Mucosa of stomach (tissue), 1 donor: ENCODE measurements at regions not wholly inside any gene's neighbourhood (a gene's known extent, or its start where the extent isn't known, plus 50 kb on each side); places are given as distances from the start of the nearest gene placed in this dataset.
"Not testable (repeated sequence)": the region's sequence is repeated elsewhere in the genome, so short reads cannot be mapped to it uniquely, and the experiment has no call there.

Experiments
- H3K27me3 ChIP-seq: one replicate; pipeline ENCODE4 v1.7.0; 2013; ENCODE audit warnings: mild to moderate bottlenecking, low read length; ENCODE audit not compliant: control insufficient read depth, insufficient read depth
- H3K36me3 ChIP-seq: one replicate; pipeline ENCODE4 v1.7.0; 2013; ENCODE audit warnings: low read length; ENCODE audit not compliant: control insufficient read depth, insufficient read depth
- H3K4me1 ChIP-seq: one replicate; pipeline ENCODE4 v1.7.0; 2013; ENCODE audit warnings: mild to moderate bottlenecking, low read length; ENCODE audit not compliant: control insufficient read depth, insufficient read depth
- H3K4me3 ChIP-seq: one replicate; pipeline ENCODE4 v1.7.0; 2013; ENCODE audit warnings: low read length
- H3K9ac ChIP-seq: one replicate; pipeline ENCODE4 v1.7.0; 2013; ENCODE audit warnings: mild to moderate bottlenecking, low read length, moderate library complexity
- H3K9me3 ChIP-seq: one replicate; pipeline ENCODE4 v1.7.0; 2013; ENCODE audit warnings: mild to moderate bottlenecking, low read length, moderate library complexity; ENCODE audit not compliant: control insufficient read depth
- donor health status: Pancreatic carcinoma.

GRCh38 chr6:16909658-16910360 lies 148.5 kb upstream of the ATXN1 start:
- no peak overlapping the region for H3K4me3 ChIP-seq
- no peaks in the 10 kb centered on the region for H3K4me1 ChIP-seq
- H3K27me3 ChIP-seq, result no peaks in the 10 kb centered on the region
- no peaks in the 10 kb centered on the region for H3K36me3 ChIP-seq
- H3K9ac ChIP-seq, result no peak overlapping the region
- H3K9me3 ChIP-seq, result no peaks in the 10 kb centered on the region

GRCh38 chr6:16907991-16908390 lies 146.7 kb upstream of the ATXN1 start:
- H3K9ac ChIP-seq, result no peak overlapping the region
- no peak overlapping the region for H3K4me3 ChIP-seq

GRCh38 chr6:16904957-16905356 lies 143.7 kb upstream of the ATXN1 start:
- H3K9ac ChIP-seq, result no peak overlapping the region
- H3K27me3 ChIP-seq, result no peaks in the 10 kb centered on the region
- H3K4me3 ChIP-seq, result no peak overlapping the region
- H3K4me1 ChIP-seq, result peaks cover 4% of the 10 kb centered on the region
- no peaks in the 10 kb centered on the region for H3K36me3 ChIP-seq
- H3K9me3 ChIP-seq, result no peaks in the 10 kb centered on the region

More at GRCh38 chr6:16907991-16908390, 146.7 kb upstream of the ATXN1 start:
- Histone ChIP-seq H3K36me3 (no peaks in the 10 kb centered on the region), H3K9me3 (no peaks in the 10 kb centered on the region), H3K4me1 (no peaks in the 10 kb centered on the region), H3K27me3 (no peaks in the 10 kb centered on the region)

GRCh38 chr6:16903470-16903869 lies 142.2 kb upstream of the ATXN1 start:
- Histone ChIP-seq H3K36me3 (no peaks in the 10 kb centered on the region), H3K27me3 (no peaks in the 10 kb centered on the region), H3K9ac (no peak overlapping the region), H3K9me3 (no peaks in the 10 kb centered on the region), H3K4me1 (peaks cover 4% of the 10 kb centered on the region), H3K4me3 (no peak overlapping the region)

GRCh38 chr6:16902502-16902901 lies 141.2 kb upstream of the ATXN1 start:
- Histone ChIP-seq H3K9me3 (no peaks in the 10 kb centered on the region), H3K9ac (no peak overlapping the region), H3K4me3 (no peak overlapping the region), H3K27me3 (no peaks in the 10 kb centered on the region), H3K36me3 (no peaks in the 10 kb centered on the region), H3K4me1 (peaks cover 4% of the 10 kb centered on the region)

GRCh38 chr6:16901782-16902181 lies 140.5 kb upstream of the ATXN1 start:
- Histone ChIP-seq H3K9ac (no peak overlapping the region), H3K27me3 (peaks cover 2% of the 10 kb centered on the region), H3K4me3 (no peak overlapping the region), H3K36me3 (no peaks in the 10 kb centered on the region), H3K4me1 (peaks cover 4% of the 10 kb centered on the region), H3K9me3 (no peaks in the 10 kb centered on the region)

GRCh38 chr6:16901306-16901705 lies 140.0 kb upstream of the ATXN1 start:
- Histone ChIP-seq H3K9me3 (no peaks in the 10 kb centered on the region), H3K27me3 (peaks cover 5% of the 10 kb centered on the region), H3K4me3 (no peak overlapping the region), H3K9ac (no peak overlapping the region), H3K4me1 (peaks cover 4% of the 10 kb centered on the region), H3K36me3 (no peaks in the 10 kb centered on the region)

GRCh38 chr6:16898640-16899396 lies 137.6 kb upstream of the ATXN1 start:
- no peaks in the 10 kb centered on the region for H3K9me3 ChIP-seq
- no peak overlapping the region for H3K4me3 ChIP-seq
- H3K4me1 ChIP-seq, result peaks cover 4% of the 10 kb centered on the region
- peaks cover 5% of the 10 kb centered on the region for H3K27me3 ChIP-seq
- no peaks in the 10 kb centered on the region for H3K36me3 ChIP-seq
- no peak overlapping the region for H3K9ac ChIP-seq

- no peak overlapping the region for H3K4me3 ChIP-seq
- peaks cover 4% of the 10 kb centered on the region for H3K4me1 ChIP-seq
- H3K9ac ChIP-seq, result no peak overlapping the region
- H3K9me3 ChIP-seq, result no peaks in the 10 kb centered on the region
- no peaks in the 10 kb centered on the region for H3K36me3 ChIP-seq
- peaks cover 5% of the 10 kb centered on the region for H3K27me3 ChIP-seq
Measured at GRCh38 chr6:16897669-16898068, 136.4 kb upstream of the ATXN1 start.

GRCh38 chr6:16894301-16894700 lies 133.0 kb upstream of the ATXN1 start:
- H3K27me3 ChIP-seq, result peaks cover 5% of the 10 kb centered on the region
- H3K4me3 ChIP-seq, result no peak overlapping the region
- no peak overlapping the region for H3K9ac ChIP-seq
- no peaks in the 10 kb centered on the region for H3K36me3 ChIP-seq
- no peaks in the 10 kb centered on the region for H3K4me1 ChIP-seq
- H3K9me3 ChIP-seq, result no peaks in the 10 kb centered on the region

- not testable (repeated sequence) for H3K4me3 ChIP-seq, H3K9ac ChIP-seq, H3K4me1 ChIP-seq
Measured at GRCh38 chr6:16891110-16891509, 129.8 kb upstream of the ATXN1 start.

GRCh38 chr6:16885411-16886160 lies 124.3 kb upstream of the ATXN1 start:
- Histone ChIP-seq H3K4me3 (no peak overlapping the region), H3K9me3 (no peaks in the 10 kb centered on the region), H3K9ac (no peak overlapping the region), H3K36me3 (no peaks in the 10 kb centered on the region), H3K27me3 (no peaks in the 10 kb centered on the region), H3K4me1 (no peaks in the 10 kb centered on the region)

More at GRCh38 chr6:16891110-16891509, 129.8 kb upstream of the ATXN1 start:
- H3K9me3 ChIP-seq, H3K27me3 ChIP-seq, H3K36me3 ChIP-seq: not testable (repeated sequence)
